Spleen (tissue), 7 donors: ENCODE measurements at regions not wholly inside any gene's neighbourhood (a gene's known extent, or its start where the extent isn't known, plus 50 kb on each side); places are given as distances from the start of the nearest gene placed in this dataset.

Experiments
- POLR2A ChIP-seq, 3 donors: fragments of 450-650 bp; IDR thresholded peaks; one replicate each; pipeline ENCODE4 v1.5.1; 2017; ENCODE audit warnings: antibody characterized with exemption in 3 of 3, mild to moderate bottlenecking in 1 of 3
- POLR2AphosphoS5 ChIP-seq, 3 donors: sonication (generic); formaldehyde crosslinking; IDR thresholded peaks; one replicate each; pipeline ENCODE4 v1.5.1; 2017; ENCODE audit warnings: antibody characterized with exemption in 3 of 3
- TF ChIP-seq, protein P1 (sequence below), 11 experiments: fragments of 200-600 bp in 7 of 11; fragments of 450-650 bp in 4 of 11; sonication (generic) in 4 of 11; IDR thresholded peaks in 8 of 11; conservative IDR thresholded peaks in 3 of 11; 1 replicate in 7 of 11; 2 replicates in 4 of 11; pipeline versions ENCODE4 v1.4.0 to v1.8.0; 2016 to 2021; ENCODE audit warnings: antibody characterized with exemption in 11 of 11, inconsistent platforms in 4 of 11, mild to moderate bottlenecking in 1 of 11
- donor health status: DM: no; HTN: no; CAD: no; lungs with moderate emphysema.
- donor health status: DM: no; HTN: no; CAD: no.
- donor health status: DM: no; HTN: no; CAD: no.

DNA sequence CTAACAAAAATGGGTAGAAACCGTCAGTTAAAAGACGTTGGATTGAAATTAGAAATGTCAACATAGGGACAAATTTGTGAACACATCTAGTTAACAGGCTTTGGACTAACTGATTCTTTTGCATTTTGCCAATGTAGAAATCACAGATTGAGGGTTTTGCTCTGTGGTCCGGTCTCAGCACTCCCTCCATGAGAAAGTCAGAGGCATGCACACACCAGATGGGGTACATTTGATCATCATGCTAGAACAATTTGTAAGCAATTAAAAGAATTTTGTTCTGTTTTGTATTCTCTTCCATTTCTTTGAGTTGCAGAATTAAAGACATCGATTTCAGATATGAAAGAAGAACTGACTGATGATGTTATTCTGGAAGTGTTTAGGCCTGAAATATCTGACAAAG is 179.1 kb upstream of the CCDC68 start:
- TF ChIP-seq POLR2A (IDR thresholded peaks at IDR 0.05) (no peak), POLR2AphosphoS5 (IDR thresholded peaks at IDR 0.05) (no peak)
- TF ChIP-seq, protein P1, sequence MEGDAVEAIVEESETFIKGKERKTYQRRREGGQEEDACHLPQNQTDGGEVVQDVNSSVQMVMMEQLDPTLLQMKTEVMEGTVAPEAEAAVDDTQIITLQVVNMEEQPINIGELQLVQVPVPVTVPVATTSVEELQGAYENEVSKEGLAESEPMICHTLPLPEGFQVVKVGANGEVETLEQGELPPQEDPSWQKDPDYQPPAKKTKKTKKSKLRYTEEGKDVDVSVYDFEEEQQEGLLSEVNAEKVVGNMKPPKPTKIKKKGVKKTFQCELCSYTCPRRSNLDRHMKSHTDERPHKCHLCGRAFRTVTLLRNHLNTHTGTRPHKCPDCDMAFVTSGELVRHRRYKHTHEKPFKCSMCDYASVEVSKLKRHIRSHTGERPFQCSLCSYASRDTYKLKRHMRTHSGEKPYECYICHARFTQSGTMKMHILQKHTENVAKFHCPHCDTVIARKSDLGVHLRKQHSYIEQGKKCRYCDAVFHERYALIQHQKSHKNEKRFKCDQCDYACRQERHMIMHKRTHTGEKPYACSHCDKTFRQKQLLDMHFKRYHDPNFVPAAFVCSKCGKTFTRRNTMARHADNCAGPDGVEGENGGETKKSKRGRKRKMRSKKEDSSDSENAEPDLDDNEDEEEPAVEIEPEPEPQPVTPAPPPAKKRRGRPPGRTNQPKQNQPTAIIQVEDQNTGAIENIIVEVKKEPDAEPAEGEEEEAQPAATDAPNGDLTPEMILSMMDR (IDR thresholded peaks at IDR 0.05 in 8 of 11, conservative IDR thresholded peaks at IDR 0.05 in 3 of 11), result no peak
